ENCODE measurements at regions not wholly inside any gene's neighbourhood (a gene's known extent, or its start where the extent isn't known, plus 50 kb on each side); places are given as distances from the start of the nearest gene placed in this dataset.

GRCh38 chr3:184654375-184654774, 57.5 kb downstream of the MAGEF1 start:
- TF ChIP-seq POLR2A (IDR thresholded peaks at IDR 0.05) = no peak
- TF ChIP-seq, protein P1, sequence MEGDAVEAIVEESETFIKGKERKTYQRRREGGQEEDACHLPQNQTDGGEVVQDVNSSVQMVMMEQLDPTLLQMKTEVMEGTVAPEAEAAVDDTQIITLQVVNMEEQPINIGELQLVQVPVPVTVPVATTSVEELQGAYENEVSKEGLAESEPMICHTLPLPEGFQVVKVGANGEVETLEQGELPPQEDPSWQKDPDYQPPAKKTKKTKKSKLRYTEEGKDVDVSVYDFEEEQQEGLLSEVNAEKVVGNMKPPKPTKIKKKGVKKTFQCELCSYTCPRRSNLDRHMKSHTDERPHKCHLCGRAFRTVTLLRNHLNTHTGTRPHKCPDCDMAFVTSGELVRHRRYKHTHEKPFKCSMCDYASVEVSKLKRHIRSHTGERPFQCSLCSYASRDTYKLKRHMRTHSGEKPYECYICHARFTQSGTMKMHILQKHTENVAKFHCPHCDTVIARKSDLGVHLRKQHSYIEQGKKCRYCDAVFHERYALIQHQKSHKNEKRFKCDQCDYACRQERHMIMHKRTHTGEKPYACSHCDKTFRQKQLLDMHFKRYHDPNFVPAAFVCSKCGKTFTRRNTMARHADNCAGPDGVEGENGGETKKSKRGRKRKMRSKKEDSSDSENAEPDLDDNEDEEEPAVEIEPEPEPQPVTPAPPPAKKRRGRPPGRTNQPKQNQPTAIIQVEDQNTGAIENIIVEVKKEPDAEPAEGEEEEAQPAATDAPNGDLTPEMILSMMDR (IDR thresholded peaks at IDR 0.05) = no peak

All from adrenal gland (tissue), 5 donors.